Stimulated activated CD4-positive, alpha-beta T cell treated with anti-CD3 and anti-CD28 coated beads, Interleukin-15, amount 100 ng/mL, for 48 hours (primary cell): ENCODE measurements at regions not wholly inside any gene's neighbourhood (a gene's known extent, or its start where the extent isn't known, plus 50 kb on each side); places are given as distances from the start of the nearest gene placed in this dataset.

Source experiments
- DNase-seq, 2 donors: peaks; one replicate each; pipeline ENCODE4 v3.0.0-alpha.2; 2020; ENCODE audit warnings: low read depth in 2 of 2

GRCh38 chr2:18380321-18380720, 180.1 kb downstream of the RDH14 start:
- DNase-seq = no peak

- DNase-seq = no peak
Measured at GRCh38 chr2:18379870-18380269, 180.6 kb downstream of the RDH14 start.

- DNase-seq = peak in 1 of 2 donors; percentile 8
Measured at GRCh38 chr2:18378020-18378653, 182.3 kb downstream of the RDH14 start.

GRCh38 chr2:18376936-18377335, 183.5 kb downstream of the RDH14 start:
- DNase-seq = no peak

GRCh38 chr2:18373664-18374063, 186.8 kb downstream of the RDH14 start:
- DNase-seq = no peak

GRCh38 chr2:18373081-18373480, 187.4 kb downstream of the RDH14 start:
- no peak for DNase-seq

GRCh38 chr2:18372641-18373040, 187.8 kb downstream of the RDH14 start:
- DNase-seq = no peak

GRCh38 chr2:18369760-18370159, 190.7 kb downstream of the RDH14 start:
- no peak for DNase-seq

- no peak for DNase-seq
Measured at GRCh38 chr2:18368008-18368407, 192.4 kb downstream of the RDH14 start.

GRCh38 chr2:18365342-18365741, 195.1 kb downstream of the RDH14 start:
- DNase-seq = no peak

GRCh38 chr2:18363348-18363747, 197.1 kb downstream of the RDH14 start:
- no peak for DNase-seq

- DNase-seq = no peak
Measured at GRCh38 chr2:18362696-18363095, 197.8 kb downstream of the RDH14 start.

- no peak for DNase-seq
Measured at GRCh38 chr2:18357537-18357936, 202.9 kb downstream of the RDH14 start.

- DNase-seq = no peak
Measured at GRCh38 chr2:18356676-18357075, 203.8 kb downstream of the RDH14 start.

GRCh38 chr2:18349421-18349820, 211.0 kb downstream of the RDH14 start:
- DNase-seq = no peak

GRCh38 chr2:18346874-18347273, 213.6 kb downstream of the RDH14 start:
- no peak for DNase-seq

- DNase-seq = no peak
Measured at GRCh38 chr2:18346344-18346743, 214.1 kb downstream of the RDH14 start.

GRCh38 chr2:18345848-18346247, 214.6 kb downstream of the RDH14 start:
- DNase-seq = no peak

- DNase-seq = no peak
Measured at GRCh38 chr2:18342901-18343300, 217.6 kb downstream of the RDH14 start.

GRCh38 chr2:18339326-18339725, 221.1 kb downstream of the RDH14 start:
- DNase-seq = no peak

GRCh38 chr2:18336975-18337374, 223.5 kb downstream of the RDH14 start:
- no peak for DNase-seq

GRCh38 chr2:18332477-18332876, 228.0 kb downstream of the RDH14 start:
- DNase-seq = no peak

GRCh38 chr2:18325118-18325517, 235.3 kb downstream of the RDH14 start:
- no peak for DNase-seq

- no peak for DNase-seq
Measured at GRCh38 chr2:18319987-18320386, 240.5 kb downstream of the RDH14 start.
